ENCODE measurements at regions not wholly inside any gene's neighbourhood (a gene's known extent, or its start where the extent isn't known, plus 50 kb on each side); places are given as distances from the start of the nearest gene placed in this dataset.

GRCh38 chr1:105204836-105205371 lies 1455.2 kb downstream of the AMY1C start:
- TF ChIP-seq CTCF (IDR thresholded peaks at IDR 0.05) (no peak), POLR2A (IDR thresholded peaks at IDR 0.05) (no peak)
